OCI-LY1 (cell line): ENCODE measurements at regions not wholly inside any gene's neighbourhood (a gene's known extent, or its start where the extent isn't known, plus 50 kb on each side); places are given as distances from the start of the nearest gene placed in this dataset.

Source experiments
- H2AFZ ChIP-seq: fragments of 200-600 bp; sonication (generic), shearing (Covaris generic); 2 replicates; pipeline ENCODE4 v1.6.0; 2014; ENCODE audit warnings: antibody characterized with exemption, mild to moderate bottlenecking, low read length
- H3F3A ChIP-seq: fragments of 200-600 bp; sonication (generic), shearing (Covaris generic); 2 replicates; pipeline ENCODE4 v1.6.0; 2014; ENCODE audit warnings: mild to moderate bottlenecking, antibody characterized with exemption, low read length, moderate library complexity; ENCODE audit not compliant: insufficient read depth
- H3K27ac ChIP-seq: fragments of 200-600 bp; sonication (generic); 2 replicates; pipeline ENCODE4 v1.5.1; 2014; ENCODE audit warnings: low read length, mixed run types, mild to moderate bottlenecking, low read depth; ENCODE audit not compliant: poor library complexity, severe bottlenecking
- H3K27me3 ChIP-seq: fragments of 200-600 bp; sonication (generic); 2 replicates; pipeline ENCODE4 v1.6.0; 2014; ENCODE audit warnings: antibody characterized with exemption, mild to moderate bottlenecking, low read length, moderate library complexity; ENCODE audit not compliant: insufficient read depth
- H3K36me3 ChIP-seq: fragments of 200-600 bp; sonication (generic); 2 replicates; pipeline ENCODE4 v1.6.1; 2014; ENCODE audit warnings: mild to moderate bottlenecking, antibody characterized with exemption, low read length, moderate library complexity, mixed read lengths; ENCODE audit not compliant: insufficient read depth
- H3K4me1 ChIP-seq: fragments of 200-600 bp; sonication (generic); 2 replicates; pipeline ENCODE4 v1.5.1; 2014; ENCODE audit warnings: mild to moderate bottlenecking, low read length, moderate library complexity; ENCODE audit not compliant: insufficient read depth, severe bottlenecking
- H3K4me2 ChIP-seq: fragments of 200-600 bp; sonication (generic), shearing (Covaris generic); 2 replicates; pipeline ENCODE4 v1.6.1; 2014; ENCODE audit warnings: low read length
- H3K4me3 ChIP-seq: fragments of 200-600 bp; sonication (generic); 2 replicates; pipeline ENCODE4 v1.5.1; 2014; ENCODE audit warnings: low read length, low read depth, mild to moderate bottlenecking, mixed read lengths; ENCODE audit not compliant: poor library complexity, severe bottlenecking
- H3K79me2 ChIP-seq: fragments of 200-600 bp; shearing (Covaris generic); 2 replicates; pipeline ENCODE4 v1.6.1; 2016; ENCODE audit warnings: mixed run types, low read length, mixed read lengths; ENCODE audit not compliant: insufficient read depth
- H3K9ac ChIP-seq: fragments of 200-600 bp; sonication (generic), shearing (Covaris generic); 2 replicates; pipeline ENCODE4 v1.6.1; 2014; ENCODE audit warnings: mild to moderate bottlenecking, low read length, mixed read lengths
- H3K9me2 ChIP-seq: fragments of 200-600 bp; sonication (generic), shearing (Covaris generic); 2 replicates; pipeline ENCODE4 v1.6.1; 2014; ENCODE audit warnings: low read depth, mild to moderate bottlenecking, low read length, mixed read lengths
- H3K9me3 ChIP-seq: fragments of 200-600 bp; shearing (Covaris generic); 2 replicates; pipeline ENCODE4 v1.6.1; 2014; ENCODE audit warnings: low read length, mixed read lengths
- H4K20me1 ChIP-seq: fragments of 200-600 bp; sonication (generic), shearing (Covaris generic); 2 replicates; pipeline ENCODE4 v1.6.0; 2016; ENCODE audit warnings: mild to moderate bottlenecking, low read length; ENCODE audit not compliant: insufficient read depth
- EZH2 ChIP-seq: fragments of 200-600 bp; sonication (generic), shearing (Covaris generic); IDR thresholded peaks from 2 replicates; pipeline ENCODE4 v1.8.0; 2017; ENCODE audit warnings: borderline replicate concordance, mixed run types, mild to moderate bottlenecking, antibody characterized with exemption, low read length, moderate library complexity, mixed read lengths
- TF ChIP-seq, protein P1 (sequence below): fragments of 200-600 bp; sonication (generic), shearing (Covaris generic); IDR thresholded peaks from 2 replicates; pipeline ENCODE4 v1.5.1; 2017; ENCODE audit warnings: mild to moderate bottlenecking, antibody characterized with exemption, low read length, moderate library complexity, mixed read lengths

DNA sequence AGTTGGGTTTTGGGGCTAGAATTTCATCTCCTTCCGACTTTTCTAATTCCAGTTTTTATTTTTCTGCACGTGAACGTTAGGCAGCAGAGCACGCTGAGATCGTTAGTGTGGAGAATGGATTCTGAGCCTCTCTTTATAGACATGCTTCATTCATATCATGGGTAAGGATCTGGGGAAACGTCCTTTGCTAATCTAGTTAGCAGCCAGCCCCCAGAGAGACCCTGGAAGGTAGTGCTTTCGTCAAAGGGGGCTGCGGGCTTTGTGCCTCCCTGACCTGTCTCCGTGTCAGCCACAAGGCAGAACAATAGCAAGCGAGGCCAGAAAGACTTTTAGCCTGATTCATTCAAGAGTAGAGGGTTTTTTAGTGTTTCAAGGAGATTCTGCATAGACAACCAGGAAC lies 196.3 kb upstream of the KLF6 start:
- H3K27ac ChIP-seq, result no peak overlapping the region

DNA sequence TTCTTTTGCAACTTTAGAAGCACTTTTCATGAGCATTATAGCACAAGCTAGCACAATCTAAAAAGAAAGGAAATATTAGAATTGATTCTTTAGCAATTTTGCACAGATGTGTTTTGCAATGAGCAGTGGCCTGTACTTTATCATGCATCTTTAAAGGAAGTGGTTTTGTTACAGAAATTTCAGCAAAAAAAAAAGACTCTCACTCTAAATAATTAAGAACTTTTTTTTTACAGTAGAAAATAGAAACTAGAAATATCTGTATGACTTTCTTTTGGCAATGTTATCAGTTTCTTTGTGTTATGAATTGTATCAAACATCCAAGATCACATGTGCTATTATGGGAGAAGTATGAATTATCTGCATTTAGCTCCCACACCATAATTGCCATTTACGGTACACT lies 195.7 kb upstream of the KLF6 start:
- Histone ChIP-seq H3K4me3 (no peak overlapping the region), H3K4me1 (no peaks in the 10 kb centered on the region), H3K36me3 (no peaks in the 10 kb centered on the region), H3K4me2 (no peak overlapping the region), H3K27ac (no peak overlapping the region), H2AFZ (no peak overlapping the region), H3K9me3 (no peaks in the 10 kb centered on the region), H3K9ac (no peak overlapping the region), H3K9me2 (no peaks in the 10 kb centered on the region), H3F3A (no peaks in the 10 kb centered on the region), H3K27me3 (no peaks in the 10 kb centered on the region), H3K79me2 (no peaks in the 10 kb centered on the region), H4K20me1 (no peaks in the 10 kb centered on the region)
- no peak for TF ChIP-seq EZH2
- TF ChIP-seq, protein P1, sequence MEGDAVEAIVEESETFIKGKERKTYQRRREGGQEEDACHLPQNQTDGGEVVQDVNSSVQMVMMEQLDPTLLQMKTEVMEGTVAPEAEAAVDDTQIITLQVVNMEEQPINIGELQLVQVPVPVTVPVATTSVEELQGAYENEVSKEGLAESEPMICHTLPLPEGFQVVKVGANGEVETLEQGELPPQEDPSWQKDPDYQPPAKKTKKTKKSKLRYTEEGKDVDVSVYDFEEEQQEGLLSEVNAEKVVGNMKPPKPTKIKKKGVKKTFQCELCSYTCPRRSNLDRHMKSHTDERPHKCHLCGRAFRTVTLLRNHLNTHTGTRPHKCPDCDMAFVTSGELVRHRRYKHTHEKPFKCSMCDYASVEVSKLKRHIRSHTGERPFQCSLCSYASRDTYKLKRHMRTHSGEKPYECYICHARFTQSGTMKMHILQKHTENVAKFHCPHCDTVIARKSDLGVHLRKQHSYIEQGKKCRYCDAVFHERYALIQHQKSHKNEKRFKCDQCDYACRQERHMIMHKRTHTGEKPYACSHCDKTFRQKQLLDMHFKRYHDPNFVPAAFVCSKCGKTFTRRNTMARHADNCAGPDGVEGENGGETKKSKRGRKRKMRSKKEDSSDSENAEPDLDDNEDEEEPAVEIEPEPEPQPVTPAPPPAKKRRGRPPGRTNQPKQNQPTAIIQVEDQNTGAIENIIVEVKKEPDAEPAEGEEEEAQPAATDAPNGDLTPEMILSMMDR, result no peak

More for the DNA sequence above, 196.3 kb upstream of the KLF6 start:
- Histone ChIP-seq H3K27me3 (no peaks in the 10 kb centered on the region), H3K36me3 (no peaks in the 10 kb centered on the region), H3K4me2 (no peak overlapping the region), H3K79me2 (no peaks in the 10 kb centered on the region), H4K20me1 (no peaks in the 10 kb centered on the region), H3K4me3 (no peak overlapping the region), H3K9me2 (no peaks in the 10 kb centered on the region), H3K4me1 (no peaks in the 10 kb centered on the region), H3K9me3 (no peaks in the 10 kb centered on the region), H2AFZ (no peak overlapping the region), H3F3A (no peaks in the 10 kb centered on the region), H3K9ac (no peak overlapping the region)
- TF ChIP-seq, protein P1, result no peak
- TF ChIP-seq EZH2, result no peak

DNA sequence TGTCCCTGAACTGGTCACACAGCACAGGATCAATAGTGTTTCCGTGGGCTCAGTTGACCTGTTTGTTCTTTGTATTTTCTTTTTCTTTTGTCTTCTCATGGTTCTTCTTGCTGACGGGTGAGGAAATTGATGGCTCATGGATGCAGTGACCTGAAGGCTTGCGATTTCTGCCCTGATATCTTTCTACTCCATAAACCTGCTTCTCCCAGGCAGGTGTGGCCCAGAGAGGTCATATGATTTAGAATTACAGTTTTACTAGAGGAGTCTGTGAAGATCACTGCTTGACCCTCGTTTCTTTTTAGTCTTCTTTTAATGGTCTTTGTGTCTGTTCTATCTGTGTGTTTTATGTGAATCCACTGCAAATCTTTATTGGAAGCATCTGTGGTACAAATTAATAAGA lies 195.1 kb upstream of the KLF6 start:
- no peak overlapping the region for H3K4me2 ChIP-seq
- no peaks in the 10 kb centered on the region for H3K27me3 ChIP-seq
- no peaks in the 10 kb centered on the region for H4K20me1 ChIP-seq
- H3K9ac ChIP-seq, result no peak overlapping the region
- no peaks in the 10 kb centered on the region for H3K36me3 ChIP-seq
- H3F3A ChIP-seq, result no peaks in the 10 kb centered on the region
- no peak overlapping the region for H3K27ac ChIP-seq
- no peak overlapping the region for H3K4me3 ChIP-seq
- TF ChIP-seq, protein P1, result no peak
- no peak overlapping the region for H2AFZ ChIP-seq
- H3K9me3 ChIP-seq, result no peaks in the 10 kb centered on the region
- no peaks in the 10 kb centered on the region for H3K4me1 ChIP-seq
- H3K79me2 ChIP-seq, result no peaks in the 10 kb centered on the region
- no peaks in the 10 kb centered on the region for H3K9me2 ChIP-seq
